Endothelial cell of umbilical vein (primary cell): ENCODE measurements at regions not wholly inside any gene's neighbourhood (a gene's known extent, or its start where the extent isn't known, plus 50 kb on each side); places are given as distances from the start of the nearest gene placed in this dataset.

Experiments
- CTCF ChIP-seq, 2 donors: IDR thresholded peaks; 1 replicate in 1 of 2; 2 replicates in 1 of 2; pipeline ENCODE4 v1.5.1; 2011; ENCODE audit warnings: low read length in 2 of 2, mild to moderate bottlenecking in 2 of 2, moderate library complexity in 2 of 2, control low read depth in 1 of 2, inconsistent platforms in 1 of 2, low read depth in 1 of 2; ENCODE audit not compliant: insufficient read depth in 1 of 2; ENCODE audit errors: extremely low read depth in 1 of 2
- EZH2 ChIP-seq: IDR thresholded peaks from 2 replicates; pipeline ENCODE4 v1.6.1; 2012; ENCODE audit warnings: borderline replicate concordance, low read depth, mild to moderate bottlenecking, moderate library complexity, low read length, inconsistent platforms; ENCODE audit not compliant: severe bottlenecking
- FOS ChIP-seq: IDR thresholded peaks from 2 replicates; pipeline ENCODE4 v1.6.1; 2011; ENCODE audit warnings: mild to moderate bottlenecking, low read length, moderate library complexity, borderline replicate concordance; ENCODE audit not compliant: insufficient read depth
- GATA2 ChIP-seq: IDR thresholded peaks from 2 replicates; pipeline ENCODE4 v1.7.0; 2011; ENCODE audit warnings: low read depth, mild to moderate bottlenecking, moderate library complexity, mixed read lengths, low read length; ENCODE audit not compliant: insufficient read length, insufficient read depth
- JUN ChIP-seq: IDR thresholded peaks from 2 replicates; pipeline ENCODE4 v1.6.1; 2011; ENCODE audit warnings: borderline replicate concordance, low read depth; ENCODE audit not compliant: insufficient read length, insufficient read depth
- POLR2A ChIP-seq: IDR thresholded peaks from 2 replicates; pipeline ENCODE4 v1.6.1; 2012; ENCODE audit warnings: low read depth, mild to moderate bottlenecking, control low read depth, low read length
- POLR2AphosphoS5 ChIP-seq: IDR thresholded peaks from 2 replicates; pipeline ENCODE4 v1.6.1; 2012; ENCODE audit warnings: low read depth, mild to moderate bottlenecking, control low read depth, low read length, moderate library complexity; ENCODE audit not compliant: insufficient read depth

- TF ChIP-seq POLR2A (no peak), CTCF (IDR thresholded peaks at IDR 0.05; ENCODE audit: extremely low read depth in 1 of 2, insufficient read depth in 1 of 2, low read depth in 1 of 2, low read length in 2 of 2) (no peak), EZH2 (no peak), POLR2AphosphoS5 (no peak), FOS (no peak), JUN (no peak), GATA2 (no peak)
Measured at GRCh38 chr3:28617821-28618220, 269.2 kb upstream of the AZI2 start.
